ENCODE measurements at regions not wholly inside any gene's neighbourhood (a gene's known extent, or its start where the extent isn't known, plus 50 kb on each side); places are given as distances from the start of the nearest gene placed in this dataset.

GRCh38 chr3:177561769-177562392, 364.6 kb upstream of the TBL1XR1 start:
- TF ChIP-seq AFF4 (CRISPR knock-in tag; IDR thresholded peaks at IDR 0.05; ENCODE audit: borderline replicate concordance), result no peak
- no peak for TF ChIP-seq CTCF (IDR thresholded peaks at IDR 0.05)
- TF ChIP-seq NFYB (CRISPR knock-in tag; conservative IDR thresholded peaks at IDR 0.05; ENCODE audit: low read depth), result no peak
- no peak for TF ChIP-seq JUN (CRISPR knock-in tag; IDR thresholded peaks at IDR 0.05)
- TF ChIP-seq ZNF138 (CRISPR knock-in tag; conservative IDR thresholded peaks at IDR 0.05), result no peak
- no peak for TF ChIP-seq ATF3 (CRISPR knock-in tag; conservative IDR thresholded peaks at IDR 0.05)
- no peak for TF ChIP-seq ATF6 (CRISPR knock-in tag; IDR thresholded peaks at IDR 0.05)
- TF ChIP-seq NR2C2 (CRISPR knock-in tag; IDR thresholded peaks at IDR 0.05), result no peak
- TF ChIP-seq ZNF425 (CRISPR knock-in tag; conservative IDR thresholded peaks at IDR 0.05), result no peak
- no peak for TF ChIP-seq ELF4 (CRISPR knock-in tag; IDR thresholded peaks at IDR 0.05; ENCODE audit: low read depth)
